ENCODE measurements at regions not wholly inside any gene's neighbourhood (a gene's known extent, or its start where the extent isn't known, plus 50 kb on each side); places are given as distances from the start of the nearest gene placed in this dataset.

DNA sequence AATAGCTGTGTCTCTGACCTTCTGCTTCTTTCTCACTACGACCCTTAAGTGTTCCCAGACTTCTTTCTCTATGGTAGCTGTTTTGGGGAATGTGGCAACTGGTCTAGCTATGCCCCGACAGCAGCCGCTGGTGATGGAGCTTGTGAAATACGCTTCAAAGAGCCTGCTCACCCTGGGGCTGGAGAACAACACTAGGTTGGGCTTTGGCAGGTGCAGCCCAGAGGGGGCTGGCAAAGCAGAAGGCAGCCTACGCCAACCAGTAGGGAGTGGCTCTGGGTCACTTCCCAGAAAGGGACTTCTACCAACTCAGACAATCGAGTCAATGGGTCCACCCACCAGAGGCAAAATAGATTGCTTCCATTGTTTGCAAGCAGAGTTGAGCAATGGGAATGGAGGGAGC, 262.8 kb downstream of the LMO4 start:
- intact Hi-C loops (cut with micrococcal nuclease; ENCODE audit: unreplicated experiment) = no loop called here
- H3K4me1 Mint-ChIP-seq (ENCODE audit: low read depth, unreplicated experiment) = peaks cover 12% of the 10 kb centered on the region
- no peaks in the 10 kb centered on the region for H3K36me3 ChIP-seq (ENCODE audit: control insufficient read depth, insufficient read depth, low read length)
- ChIA-PET CTCF (no interaction called here), POLR2A (no interaction called here)
- H3K4me1 ChIP-seq = no peaks in the 10 kb centered on the region
- no peak overlapping the region for H3K27ac Mint-ChIP-seq (ENCODE audit: unreplicated experiment)
- DNase-seq = no peak
- H3K27me3 Mint-ChIP-seq (ENCODE audit: insufficient read depth, unreplicated experiment) = no peaks in the 10 kb centered on the region
- no peaks in the 10 kb centered on the region for H3K9me3 ChIP-seq
- H3K4me3 ChIP-seq (ENCODE audit: low read depth, low read length) = no peak overlapping the region
- no peaks in the 10 kb centered on the region for H3K27me3 ChIP-seq (replicated peaks; ENCODE audit: control insufficient read depth, insufficient read depth, low read length)
- H3K4me3 Mint-ChIP-seq (ENCODE audit: unreplicated experiment) = no peak overlapping the region
- H3K9me3 Mint-ChIP-seq (ENCODE audit: unreplicated experiment) = no peaks in the 10 kb centered on the region
- TF ChIP-seq, protein P1, sequence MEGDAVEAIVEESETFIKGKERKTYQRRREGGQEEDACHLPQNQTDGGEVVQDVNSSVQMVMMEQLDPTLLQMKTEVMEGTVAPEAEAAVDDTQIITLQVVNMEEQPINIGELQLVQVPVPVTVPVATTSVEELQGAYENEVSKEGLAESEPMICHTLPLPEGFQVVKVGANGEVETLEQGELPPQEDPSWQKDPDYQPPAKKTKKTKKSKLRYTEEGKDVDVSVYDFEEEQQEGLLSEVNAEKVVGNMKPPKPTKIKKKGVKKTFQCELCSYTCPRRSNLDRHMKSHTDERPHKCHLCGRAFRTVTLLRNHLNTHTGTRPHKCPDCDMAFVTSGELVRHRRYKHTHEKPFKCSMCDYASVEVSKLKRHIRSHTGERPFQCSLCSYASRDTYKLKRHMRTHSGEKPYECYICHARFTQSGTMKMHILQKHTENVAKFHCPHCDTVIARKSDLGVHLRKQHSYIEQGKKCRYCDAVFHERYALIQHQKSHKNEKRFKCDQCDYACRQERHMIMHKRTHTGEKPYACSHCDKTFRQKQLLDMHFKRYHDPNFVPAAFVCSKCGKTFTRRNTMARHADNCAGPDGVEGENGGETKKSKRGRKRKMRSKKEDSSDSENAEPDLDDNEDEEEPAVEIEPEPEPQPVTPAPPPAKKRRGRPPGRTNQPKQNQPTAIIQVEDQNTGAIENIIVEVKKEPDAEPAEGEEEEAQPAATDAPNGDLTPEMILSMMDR (IDR thresholded peaks at IDR 0.05; ENCODE audit: insufficient read depth in 1 of 2, low read depth in 1 of 2, low read length in 1 of 2, severe bottlenecking in 1 of 2, unreplicated experiment in 1 of 2) = no peak
- no peaks in the 10 kb centered on the region for H3K36me3 Mint-ChIP-seq (ENCODE audit: insufficient read depth, unreplicated experiment)
- BruUV-seq (replicated peaks) = no TSS peak

DNA sequence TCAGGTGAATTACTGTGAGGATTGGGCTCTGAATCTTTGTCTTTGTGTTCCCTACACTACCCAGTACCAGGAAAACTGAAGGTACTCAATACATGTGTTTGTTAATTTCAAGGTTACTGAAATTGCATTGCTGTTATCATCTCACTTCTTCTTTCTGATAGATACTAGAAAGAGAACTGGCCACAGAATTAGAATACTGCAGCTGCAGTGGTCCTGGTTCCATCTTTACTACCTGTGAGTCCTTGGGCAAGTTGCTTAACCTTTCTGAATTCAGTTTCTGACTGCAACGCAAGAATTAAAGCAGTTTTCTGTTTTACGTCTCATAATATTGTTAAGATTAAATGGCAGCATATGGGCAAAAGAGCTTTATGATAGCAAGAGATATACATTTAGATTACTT, 263.5 kb downstream of the LMO4 start:
- Histone ChIP-seq H3K27me3 (replicated peaks; ENCODE audit: control insufficient read depth, insufficient read depth, low read length) (no peaks in the 10 kb centered on the region), H3K4me3 (ENCODE audit: low read depth, low read length) (no peak overlapping the region), H3K4me1 (no peaks in the 10 kb centered on the region), H3K9me3 (no peaks in the 10 kb centered on the region), H3K36me3 (ENCODE audit: control insufficient read depth, insufficient read depth, low read length) (no peaks in the 10 kb centered on the region)
- Mint-ChIP-seq H3K4me1 (ENCODE audit: low read depth, unreplicated experiment) (peaks cover 12% of the 10 kb centered on the region), H3K9me3 (ENCODE audit: unreplicated experiment) (no peaks in the 10 kb centered on the region), H3K4me3 (ENCODE audit: unreplicated experiment) (no peak overlapping the region), H3K27me3 (ENCODE audit: insufficient read depth, unreplicated experiment) (no peaks in the 10 kb centered on the region), H3K36me3 (ENCODE audit: insufficient read depth, unreplicated experiment) (no peaks in the 10 kb centered on the region), H3K27ac (ENCODE audit: unreplicated experiment) (no peak overlapping the region)
- TF ChIP-seq, protein P1 (IDR thresholded peaks at IDR 0.05; ENCODE audit: insufficient read depth in 1 of 2, low read depth in 1 of 2, low read length in 1 of 2, severe bottlenecking in 1 of 2, unreplicated experiment in 1 of 2) = no peak
- DNase-seq = no peak
- intact Hi-C loops (cut with micrococcal nuclease; ENCODE audit: unreplicated experiment) = no loop called here
- no TSS peak for BruUV-seq (replicated peaks)
- CTCF ChIA-PET = no interaction called here
- POLR2A ChIA-PET = no interaction called here

DNA sequence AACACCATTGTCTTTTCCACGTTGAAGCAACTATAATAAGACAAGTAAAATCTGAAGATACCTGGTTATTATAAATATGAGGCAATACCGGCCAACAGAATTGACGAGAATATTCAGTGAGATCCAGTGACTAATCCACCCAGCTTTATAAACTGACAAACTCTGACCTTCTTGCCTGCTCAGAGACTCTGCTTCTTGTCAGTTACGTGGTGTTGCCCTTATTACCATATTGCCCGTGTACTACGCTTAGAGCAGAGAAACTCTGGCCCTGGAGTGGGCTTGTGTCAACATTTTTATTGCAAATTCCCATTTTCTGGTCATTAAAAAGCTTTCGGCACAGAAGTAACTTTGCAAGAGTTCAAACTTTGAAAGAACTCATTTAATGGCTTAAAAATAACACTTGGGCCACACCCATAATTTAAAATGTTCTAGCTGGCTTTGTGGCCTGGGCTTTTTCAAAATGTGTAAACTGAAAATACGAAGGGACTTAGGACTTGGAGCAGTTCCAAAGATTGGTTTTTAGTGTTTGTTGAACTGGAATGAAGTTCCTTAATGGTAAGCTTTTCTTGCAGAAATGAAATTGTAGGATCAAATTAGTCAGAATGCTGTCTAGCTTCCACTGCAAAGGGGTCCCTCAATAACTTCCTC, 266.2 kb downstream of the LMO4 start:
- H3K4me3 ChIP-seq (ENCODE audit: low read depth, low read length) = no peak overlapping the region
- no peaks in the 10 kb centered on the region for H3K9me3 Mint-ChIP-seq (ENCODE audit: unreplicated experiment)
- no TSS peak for BruUV-seq (replicated peaks)
- intact Hi-C loops (cut with micrococcal nuclease; ENCODE audit: unreplicated experiment) = no loop called here
- H3K4me3 Mint-ChIP-seq (ENCODE audit: unreplicated experiment) = no peak overlapping the region
- peaks cover 12% of the 10 kb centered on the region for H3K4me1 Mint-ChIP-seq (ENCODE audit: low read depth, unreplicated experiment)
- no peaks in the 10 kb centered on the region for H3K36me3 ChIP-seq (ENCODE audit: control insufficient read depth, insufficient read depth, low read length)
- TF ChIP-seq, protein P1 (IDR thresholded peaks at IDR 0.05; ENCODE audit: insufficient read depth in 1 of 2, low read depth in 1 of 2, low read length in 1 of 2, severe bottlenecking in 1 of 2, unreplicated experiment in 1 of 2) = no peak
- ChIA-PET POLR2A (no interaction called here), CTCF (no interaction called here)
- no peaks in the 10 kb centered on the region for H3K9me3 ChIP-seq
- no peaks in the 10 kb centered on the region for H3K27me3 ChIP-seq (replicated peaks; ENCODE audit: control insufficient read depth, insufficient read depth, low read length)
- no peaks in the 10 kb centered on the region for H3K27me3 Mint-ChIP-seq (ENCODE audit: insufficient read depth, unreplicated experiment)
- H3K4me1 ChIP-seq = no peaks in the 10 kb centered on the region
- DNase-seq = no peak
- no peaks in the 10 kb centered on the region for H3K36me3 Mint-ChIP-seq (ENCODE audit: insufficient read depth, unreplicated experiment)
- H3K27ac Mint-ChIP-seq (ENCODE audit: unreplicated experiment) = no peak overlapping the region

All from Caco-2 (cell line).